Naive B cell (primary cell): ENCODE measurements at regions not wholly inside any gene's neighbourhood (a gene's known extent, or its start where the extent isn't known, plus 50 kb on each side); places are given as distances from the start of the nearest gene placed in this dataset.
"Not testable (repeated sequence)": the region's sequence is repeated elsewhere in the genome, so short reads cannot be mapped to it uniquely, and the experiment has no call there.

Source experiments
- ATAC-seq, 2 donors: fragments of 150-1000 bp; cut with Tn5 transposase; 2 replicates each; pipeline ENCODE4 v1.10.0; 2021; ENCODE audit warnings: low read depth in 2 of 2, mild to moderate bottlenecking in 2 of 2, moderate library complexity in 2 of 2
- DNase-seq: peaks from one replicate; pipeline ENCODE4 v3.0.0; 2022
- H3K27ac Mint-ChIP-seq, 6 donors: one replicate each; pipeline ENCODE4 v1.8.0; 2020 to 2022; ENCODE audit warnings: mild to moderate bottlenecking in 6 of 6, mixed read lengths in 6 of 6, moderate library complexity in 5 of 6, inconsistent platforms in 2 of 6
- H3K27me3 Mint-ChIP-seq, 3 donors: one replicate each; pipeline ENCODE4 v1.8.0; 2021 to 2022; ENCODE audit warnings: mixed read lengths in 3 of 3, mild to moderate bottlenecking in 1 of 3
- H3K36me3 Mint-ChIP-seq, 2 donors: one replicate each; pipeline ENCODE4 v1.8.0; 2020 to 2022; ENCODE audit warnings: mixed read lengths in 2 of 2, inconsistent platforms in 1 of 2, mild to moderate bottlenecking in 1 of 2
- H3K4me1 Mint-ChIP-seq, 3 donors: one replicate each; pipeline ENCODE4 v1.8.0; 2020 to 2022; ENCODE audit warnings: mixed read lengths in 3 of 3, inconsistent platforms in 1 of 3, mild to moderate bottlenecking in 1 of 3, moderate library complexity in 1 of 3
- H3K4me3 Mint-ChIP-seq, 8 donors: one replicate each; pipeline ENCODE4 v1.8.0; 2020 to 2022; ENCODE audit warnings: mild to moderate bottlenecking in 8 of 8, mixed read lengths in 8 of 8, moderate library complexity in 8 of 8, inconsistent platforms in 2 of 8
- H3K9me3 Mint-ChIP-seq, 7 donors: one replicate each; pipeline ENCODE4 v1.8.0; 2020 to 2022; ENCODE audit warnings: mixed read lengths in 7 of 7, mild to moderate bottlenecking in 5 of 7, inconsistent platforms in 2 of 7, moderate library complexity in 1 of 7

GRCh38 chr1:213435715-213436114 is 384.7 kb downstream of the RPS6KC1 start:
- ATAC-seq (no peak), DNase-seq (no peak)
- H3K4me1 Mint-ChIP-seq = no peaks in the 10 kb centered on the region
- no peak overlapping the region for H3K27ac Mint-ChIP-seq
- H3K36me3 Mint-ChIP-seq = no peaks in the 10 kb centered on the region
- peaks cover 0 to 4% (median 0%) of the 10 kb centered on the region in 7 donors for H3K9me3 Mint-ChIP-seq
- H3K27me3 Mint-ChIP-seq = peaks cover 0 to 8% (median 6%) of the 10 kb centered on the region in 3 donors
- no peak overlapping the region for H3K4me3 Mint-ChIP-seq

DNA sequence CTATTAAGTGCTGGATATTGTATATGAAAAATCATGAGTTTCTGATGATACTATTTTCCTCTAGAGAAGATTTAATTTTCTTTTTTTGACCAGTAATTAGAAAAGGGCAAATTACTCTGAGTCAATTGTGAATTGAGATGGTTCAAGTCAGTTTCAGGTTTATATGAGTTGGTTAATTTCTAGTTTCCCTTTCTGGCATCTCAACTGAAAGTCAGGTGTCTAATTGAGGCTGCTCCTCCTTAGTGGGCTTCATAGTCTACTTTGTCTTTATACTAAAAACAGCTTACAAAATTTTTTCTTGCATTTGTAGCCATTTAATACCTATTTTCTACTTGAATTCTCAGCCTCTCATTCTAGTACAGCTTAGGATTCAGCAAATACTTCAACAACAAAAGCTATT is 387.3 kb downstream of the RPS6KC1 start:
- no peaks in the 10 kb centered on the region for H3K4me1 Mint-ChIP-seq
- DNase-seq = no peak

DNA sequence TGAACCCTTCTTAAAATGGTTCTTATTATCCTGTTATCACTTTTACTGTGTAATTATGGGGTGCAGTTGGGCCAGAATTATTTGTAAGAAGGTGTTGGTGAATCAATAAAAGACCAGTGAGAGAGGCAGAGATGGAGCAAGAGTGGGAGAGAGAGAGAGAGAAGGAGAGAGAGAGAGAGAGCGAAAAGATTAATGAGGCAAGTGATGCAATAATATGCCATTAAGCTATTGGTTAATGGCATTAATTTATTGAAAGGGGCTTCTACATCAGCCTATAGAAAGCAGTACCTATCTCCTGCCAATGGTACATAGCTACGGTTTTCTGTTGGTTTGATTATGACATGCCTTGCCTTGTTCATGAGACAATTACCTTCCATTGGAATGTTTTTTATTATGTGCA is 388.7 kb downstream of the RPS6KC1 start:
- DNase-seq (no peak), ATAC-seq (no peak)
- Mint-ChIP-seq H3K27ac (no peak overlapping the region), H3K9me3 (peaks cover 0 to 4% (median 0%) of the 10 kb centered on the region in 7 donors), H3K27me3 (peaks cover 0 to 5% (median 4%) of the 10 kb centered on the region in 3 donors), H3K36me3 (no peaks in the 10 kb centered on the region), H3K4me3 (no peak overlapping the region), H3K4me1 (no peaks in the 10 kb centered on the region)

More for the DNA sequence above, 387.3 kb downstream of the RPS6KC1 start:
- no peak overlapping the region for H3K4me3 Mint-ChIP-seq
- H3K36me3 Mint-ChIP-seq = no peaks in the 10 kb centered on the region
- peaks cover 0 to 12% (median 4%) of the 10 kb centered on the region in 3 donors for H3K27me3 Mint-ChIP-seq
- peaks cover 0 to 4% (median 0%) of the 10 kb centered on the region in 7 donors for H3K9me3 Mint-ChIP-seq
- H3K27ac Mint-ChIP-seq = no peak overlapping the region
- no peak for ATAC-seq

DNA sequence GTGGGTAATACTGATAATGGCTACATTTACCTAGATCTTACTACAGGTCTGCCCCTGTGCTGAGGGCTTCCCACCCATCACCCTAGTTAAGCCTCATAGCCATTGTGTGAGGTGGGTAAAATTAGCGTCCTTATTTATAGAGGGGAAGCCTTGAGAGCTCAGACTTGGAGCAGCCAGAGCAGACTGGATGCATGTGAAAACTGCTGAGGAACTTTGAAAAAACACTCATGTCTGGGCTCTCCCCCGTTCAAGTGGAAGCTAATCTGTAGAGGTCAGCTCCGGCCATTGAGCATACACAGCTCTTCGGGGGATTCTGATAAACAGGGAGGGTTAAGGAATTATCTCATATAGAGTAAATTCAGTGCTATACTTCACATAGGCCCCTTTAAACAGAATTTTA is 389.7 kb downstream of the RPS6KC1 start:
- no peak overlapping the region for H3K27ac Mint-ChIP-seq
- no peak for DNase-seq
- no peaks in the 10 kb centered on the region for H3K36me3 Mint-ChIP-seq
- H3K4me3 Mint-ChIP-seq = no peak overlapping the region
- no peaks in the 10 kb centered on the region for H3K4me1 Mint-ChIP-seq
- H3K9me3 Mint-ChIP-seq = peaks cover 0 to 4% (median 0%) of the 10 kb centered on the region in 7 donors
- ATAC-seq = no peak
- H3K27me3 Mint-ChIP-seq = peaks cover 0 to 5% (median 4%) of the 10 kb centered on the region in 3 donors

DNA sequence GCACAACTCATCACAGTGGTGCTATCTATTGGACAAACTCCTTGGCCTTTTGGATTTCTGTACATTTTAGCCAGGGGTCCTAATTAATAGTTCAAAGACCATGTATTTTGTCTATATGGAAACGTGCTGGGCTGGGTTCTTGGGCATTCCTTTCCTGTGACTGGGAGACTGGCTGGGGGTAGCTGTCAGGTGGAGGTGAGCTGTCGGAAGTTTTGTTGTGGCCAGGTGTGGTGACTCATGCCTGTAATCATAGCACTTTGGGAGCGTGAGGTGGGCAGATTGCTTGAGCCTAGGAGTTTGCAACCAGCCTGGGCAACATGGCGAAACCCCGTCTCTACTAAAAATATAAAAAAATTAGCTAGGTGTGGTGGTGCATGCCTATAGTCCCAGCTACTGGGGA is 392.4 kb downstream of the RPS6KC1 start:
- no peaks in the 10 kb centered on the region for H3K36me3 Mint-ChIP-seq

DNA sequence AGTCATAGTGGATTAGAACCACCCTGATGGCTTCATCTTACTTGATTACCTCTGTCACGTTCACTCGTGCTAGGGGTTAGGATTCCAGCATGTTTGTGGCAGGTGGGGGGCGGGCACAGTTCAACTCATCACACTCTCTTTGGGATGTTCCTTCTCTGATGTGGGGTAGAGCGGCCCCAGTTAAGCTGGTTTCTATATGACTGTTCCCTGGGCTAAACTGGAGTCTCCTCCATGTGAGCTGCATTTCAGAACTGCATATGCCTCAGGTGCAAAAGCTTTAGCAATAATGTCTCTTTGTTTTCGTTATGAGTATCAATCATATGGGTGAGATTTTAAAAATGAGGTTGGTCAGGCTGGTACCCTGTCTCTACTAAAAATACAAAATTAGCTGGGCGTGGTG is 393.2 kb downstream of the RPS6KC1 start:
- ATAC-seq = no peak
- no peak overlapping the region for H3K27ac Mint-ChIP-seq
- H3K27me3 Mint-ChIP-seq = peaks cover 0 to 10% (median 5%) of the 10 kb centered on the region in 3 donors
- no peak for DNase-seq
- H3K4me3 Mint-ChIP-seq = no peak overlapping the region
- H3K4me1 Mint-ChIP-seq = no peaks in the 10 kb centered on the region
- peaks cover 0 to 4% (median 0%) of the 10 kb centered on the region in 7 donors for H3K9me3 Mint-ChIP-seq
- H3K36me3 Mint-ChIP-seq = no peaks in the 10 kb centered on the region

More for the DNA sequence above, 392.4 kb downstream of the RPS6KC1 start:
- Mint-ChIP-seq H3K27ac (no peak overlapping the region), H3K4me3 (no peak overlapping the region), H3K27me3 (peaks cover 0 to 10% (median 5%) of the 10 kb centered on the region in 3 donors), H3K4me1 (no peaks in the 10 kb centered on the region), H3K9me3 (peaks cover 0 to 4% (median 0%) of the 10 kb centered on the region in 7 donors)
- no peak for ATAC-seq
- no peak for DNase-seq

DNA sequence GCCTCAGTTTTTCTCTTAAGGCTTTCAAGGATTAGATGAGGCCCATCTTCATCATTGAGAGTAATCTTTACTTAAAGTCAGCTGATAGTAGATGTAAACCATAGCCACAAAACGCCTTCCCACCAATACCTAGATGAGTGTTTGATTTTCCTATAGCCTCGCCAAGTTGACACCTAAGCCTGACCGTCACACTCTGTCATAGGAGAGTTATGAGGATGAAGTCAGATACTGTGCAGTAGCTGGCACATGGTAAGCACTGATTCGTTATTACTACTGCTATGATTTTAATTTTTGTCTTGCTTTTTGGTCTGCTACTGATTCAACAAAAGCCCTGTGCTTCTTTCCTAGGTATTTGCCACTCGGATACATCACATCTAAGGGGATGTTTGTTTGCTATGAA is 395.5 kb downstream of the RPS6KC1 start:
- no peak for ATAC-seq
- Mint-ChIP-seq H3K36me3 (no peaks in the 10 kb centered on the region), H3K27me3 (peaks cover under 1 to 13% (median 7%) of the 10 kb centered on the region in 3 donors), H3K4me3 (no peak overlapping the region), H3K9me3 (no peaks in the 10 kb centered on the region), H3K4me1 (no peaks in the 10 kb centered on the region), H3K27ac (no peak overlapping the region)
- no peak for DNase-seq

GRCh38 chr1:213448360-213448759 is 397.3 kb downstream of the RPS6KC1 start:
- no peak overlapping the region for H3K4me3 Mint-ChIP-seq
- no peaks in the 10 kb centered on the region for H3K36me3 Mint-ChIP-seq
- ATAC-seq (no peak), DNase-seq (no peak)
- no peaks in the 10 kb centered on the region for H3K9me3 Mint-ChIP-seq
- H3K27ac Mint-ChIP-seq = no peak overlapping the region
- peaks cover 0 to 13% (median 7%) of the 10 kb centered on the region in 3 donors for H3K27me3 Mint-ChIP-seq
- no peaks in the 10 kb centered on the region for H3K4me1 Mint-ChIP-seq

DNA sequence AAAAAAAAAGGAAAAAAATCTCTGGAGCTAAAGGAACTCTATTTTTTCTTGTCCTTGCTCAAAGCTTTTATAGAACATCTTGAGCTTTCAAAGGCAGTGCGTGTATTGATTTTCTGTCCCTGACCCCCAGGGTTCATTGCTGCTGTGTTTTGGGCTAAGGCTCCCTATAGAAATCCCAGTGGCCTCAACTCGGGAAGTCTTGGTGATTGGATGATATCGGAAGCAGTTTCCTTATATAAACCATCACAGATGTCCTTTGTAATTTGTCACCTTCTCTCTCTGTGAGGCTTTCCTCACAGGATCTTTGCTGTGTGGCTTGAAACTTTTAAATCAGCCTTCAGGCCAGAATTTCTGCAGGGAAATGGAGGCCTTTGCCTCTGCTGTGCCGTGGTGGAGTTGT is 397.7 kb downstream of the RPS6KC1 start:
- no peak for ATAC-seq
- Mint-ChIP-seq H3K27me3 (peaks cover 0 to 13% (median 7%) of the 10 kb centered on the region in 3 donors), H3K36me3 (no peaks in the 10 kb centered on the region), H3K4me1 (no peaks in the 10 kb centered on the region), H3K4me3 (no peak overlapping the region), H3K27ac (no peak overlapping the region), H3K9me3 (no peaks in the 10 kb centered on the region)
- DNase-seq = no peak

DNA sequence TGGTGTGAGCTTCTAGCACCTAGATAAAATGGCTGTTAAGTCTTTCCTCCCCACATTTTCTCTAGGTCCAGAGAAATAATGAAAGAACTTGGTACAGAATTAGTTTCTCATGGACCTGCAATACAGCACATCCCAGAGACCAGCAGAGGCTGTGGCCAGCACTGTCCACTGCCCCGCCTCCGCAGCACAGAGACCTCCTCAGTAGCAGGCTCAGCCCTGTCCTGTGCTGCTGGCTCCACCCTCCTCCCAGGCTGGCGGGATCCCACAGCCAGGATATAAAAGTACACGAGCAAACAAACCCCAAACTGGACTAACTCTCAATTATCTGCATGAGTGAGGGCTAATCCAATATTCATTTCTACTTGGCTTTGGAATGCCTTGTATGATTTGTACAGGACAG is 401.5 kb downstream of the RPS6KC1 start:
- no peak overlapping the region for H3K27ac Mint-ChIP-seq
- no peaks in the 10 kb centered on the region for H3K4me1 Mint-ChIP-seq
- H3K9me3 Mint-ChIP-seq = no peaks in the 10 kb centered on the region
- H3K4me3 Mint-ChIP-seq = no peak overlapping the region
- no peaks in the 10 kb centered on the region for H3K36me3 Mint-ChIP-seq
- DNase-seq (no peak), ATAC-seq (no peak)
- H3K27me3 Mint-ChIP-seq = peaks cover 0 to 7% (median 7%) of the 10 kb centered on the region in 3 donors

DNA sequence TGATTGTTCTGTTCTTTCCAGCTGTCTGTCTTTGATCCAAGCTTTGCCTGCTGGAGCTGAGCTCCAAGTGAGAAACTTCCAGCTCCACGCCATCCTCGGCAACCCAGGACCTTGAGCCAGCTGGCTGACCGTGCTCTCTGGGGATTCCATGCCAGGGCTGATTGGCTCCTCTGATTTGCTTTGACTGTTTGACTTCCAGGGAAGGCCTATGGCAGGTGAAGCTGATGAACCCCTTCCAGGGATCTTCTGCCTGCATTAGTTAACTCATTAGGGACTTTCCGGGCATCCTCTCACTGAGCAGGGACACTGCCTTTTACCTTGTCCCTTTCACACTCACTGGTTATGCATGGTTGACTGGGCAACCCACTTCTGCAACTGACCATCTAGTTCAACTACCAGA is 406.1 kb downstream of the RPS6KC1 start:
- Mint-ChIP-seq H3K9me3 (peaks cover 0 to 15% (median 5%) of the 10 kb centered on the region in 7 donors), H3K36me3 (no peaks in the 10 kb centered on the region), H3K4me1 (no peaks in the 10 kb centered on the region), H3K27me3 (peaks cover 0 to 7% (median 0%) of the 10 kb centered on the region in 3 donors), H3K4me3 (no peak overlapping the region), H3K27ac (no peak overlapping the region)
- no peak for ATAC-seq
- no peak for DNase-seq

GRCh38 chr1:213457733-213458132 is 406.7 kb downstream of the RPS6KC1 start:
- H3K36me3 Mint-ChIP-seq = no peaks in the 10 kb centered on the region
- DNase-seq (no peak), ATAC-seq (no peak)
- no peak overlapping the region for H3K27ac Mint-ChIP-seq
- no peak overlapping the region for H3K4me3 Mint-ChIP-seq
- peaks cover 0 to 7% (median 0%) of the 10 kb centered on the region in 3 donors for H3K27me3 Mint-ChIP-seq
- peaks cover 0 to 15% (median 8%) of the 10 kb centered on the region in 7 donors for H3K9me3 Mint-ChIP-seq
- H3K4me1 Mint-ChIP-seq = no peaks in the 10 kb centered on the region

- not testable (repeated sequence) for H3K36me3 Mint-ChIP-seq, ATAC-seq, DNase-seq, H3K4me1 Mint-ChIP-seq, H3K4me3 Mint-ChIP-seq, H3K27ac Mint-ChIP-seq
- H3K27me3 Mint-ChIP-seq = peaks cover 0 to 10% (median 7%) of the 10 kb centered on the region in 3 donors
- peaks cover 0 to 15% (median 8%) of the 10 kb centered on the region in 7 donors for H3K9me3 Mint-ChIP-seq
Observed at GRCh38 chr1:213462374-213462773, 411.3 kb downstream of the RPS6KC1 start.

- Mint-ChIP-seq H3K9me3 (peaks cover 0 to 15% (median 3%) of the 10 kb centered on the region in 7 donors), H3K36me3 (no peaks in the 10 kb centered on the region), H3K27ac (no peak overlapping the region), H3K4me3 (no peak overlapping the region), H3K4me1 (no peaks in the 10 kb centered on the region), H3K27me3 (peaks cover 0 to 10% (median 7%) of the 10 kb centered on the region in 3 donors)
- DNase-seq (no peak), ATAC-seq (no peak)
Observed at GRCh38 chr1:213464786-213465460, 413.9 kb downstream of the RPS6KC1 start.
